ENCODE measurements at regions not wholly inside any gene's neighbourhood (a gene's known extent, or its start where the extent isn't known, plus 50 kb on each side); places are given as distances from the start of the nearest gene placed in this dataset.

DNA sequence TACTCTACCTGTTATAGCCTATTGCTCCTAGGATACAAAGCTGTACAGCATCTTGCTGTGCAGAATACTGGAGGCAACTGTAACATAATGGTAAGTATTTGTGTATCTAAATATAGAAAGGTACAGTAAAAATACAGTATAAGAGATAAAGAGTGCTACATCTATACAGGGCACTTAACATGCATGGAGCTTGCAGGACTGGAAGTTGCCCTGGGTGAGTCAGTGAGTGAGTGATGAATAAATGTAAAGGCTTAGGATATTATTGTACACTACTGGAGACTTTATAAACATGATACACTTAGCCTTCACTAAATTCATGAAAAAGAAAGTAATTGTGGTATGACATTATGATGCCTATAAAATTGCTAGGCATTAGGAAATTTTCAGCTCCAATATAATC is 65.5 kb upstream of the OSMR start:
- TF ChIP-seq, protein P1, sequence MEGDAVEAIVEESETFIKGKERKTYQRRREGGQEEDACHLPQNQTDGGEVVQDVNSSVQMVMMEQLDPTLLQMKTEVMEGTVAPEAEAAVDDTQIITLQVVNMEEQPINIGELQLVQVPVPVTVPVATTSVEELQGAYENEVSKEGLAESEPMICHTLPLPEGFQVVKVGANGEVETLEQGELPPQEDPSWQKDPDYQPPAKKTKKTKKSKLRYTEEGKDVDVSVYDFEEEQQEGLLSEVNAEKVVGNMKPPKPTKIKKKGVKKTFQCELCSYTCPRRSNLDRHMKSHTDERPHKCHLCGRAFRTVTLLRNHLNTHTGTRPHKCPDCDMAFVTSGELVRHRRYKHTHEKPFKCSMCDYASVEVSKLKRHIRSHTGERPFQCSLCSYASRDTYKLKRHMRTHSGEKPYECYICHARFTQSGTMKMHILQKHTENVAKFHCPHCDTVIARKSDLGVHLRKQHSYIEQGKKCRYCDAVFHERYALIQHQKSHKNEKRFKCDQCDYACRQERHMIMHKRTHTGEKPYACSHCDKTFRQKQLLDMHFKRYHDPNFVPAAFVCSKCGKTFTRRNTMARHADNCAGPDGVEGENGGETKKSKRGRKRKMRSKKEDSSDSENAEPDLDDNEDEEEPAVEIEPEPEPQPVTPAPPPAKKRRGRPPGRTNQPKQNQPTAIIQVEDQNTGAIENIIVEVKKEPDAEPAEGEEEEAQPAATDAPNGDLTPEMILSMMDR (IDR thresholded peaks at IDR 0.05), result no peak
- TF ChIP-seq POLR2A (IDR thresholded peaks at IDR 0.05), result no peak
